MM.1S (cell line): ENCODE measurements at regions not wholly inside any gene's neighbourhood (a gene's known extent, or its start where the extent isn't known, plus 50 kb on each side); places are given as distances from the start of the nearest gene placed in this dataset.

Experiments
- DNase-seq: peaks from one replicate; pipeline ENCODE4 v3.0.0-alpha.2; 2015
- H2AFZ ChIP-seq: fragments of 300-600 bp; sonication (generic); 2 replicates; pipeline ENCODE4 v1.6.0; 2016; ENCODE audit warnings: antibody characterized with exemption, low read length
- H3F3A ChIP-seq: fragments of 300-600 bp; sonication (generic); 2 replicates; pipeline ENCODE4 v1.6.1; 2016; ENCODE audit warnings: mild to moderate bottlenecking, antibody characterized with exemption, low read length, moderate library complexity, mixed read lengths; ENCODE audit not compliant: insufficient read depth
- H3K27ac ChIP-seq: fragments of 300-600 bp; sonication (generic); 2 replicates; pipeline ENCODE4 v1.5.1; 2016; ENCODE audit warnings: mild to moderate bottlenecking, low read length
- H3K27me3 ChIP-seq: fragments of 300-600 bp; sonication (generic); replicated peaks from 2 replicates; pipeline ENCODE4 v1.6.0; 2016; ENCODE audit warnings: low read length; ENCODE audit not compliant: insufficient read depth
- H3K36me3 ChIP-seq: fragments of 300-600 bp; sonication (generic); replicated peaks from 2 replicates; pipeline ENCODE4 v1.6.1; 2016; ENCODE audit warnings: mild to moderate bottlenecking, low read length, mixed read lengths; ENCODE audit not compliant: insufficient read depth
- H3K4me1 ChIP-seq: fragments of 300-600 bp; sonication (generic); 2 replicates; pipeline ENCODE4 v1.6.1; 2016; ENCODE audit warnings: low read length, mixed read lengths
- H3K4me2 ChIP-seq: fragments of 300-600 bp; sonication (generic); 2 replicates; pipeline ENCODE4 v1.6.0; 2016; ENCODE audit warnings: low read depth, low read length
- H3K4me3 ChIP-seq: fragments of 300-600 bp; sonication (generic); 2 replicates; pipeline ENCODE4 v1.5.1; 2016; ENCODE audit warnings: low read length, mixed read lengths
- H3K79me2 ChIP-seq: fragments of 300-600 bp; sonication (generic); 2 replicates; pipeline ENCODE4 v1.6.1; 2016; ENCODE audit warnings: mixed run types, low read length, mixed read lengths
- H3K9ac ChIP-seq: fragments of 300-600 bp; sonication (generic); 2 replicates; pipeline ENCODE4 v1.6.1; 2016; ENCODE audit warnings: low read length, mixed read lengths
- H3K9me2 ChIP-seq: fragments of 300-600 bp; sonication (generic); replicated peaks from 2 replicates; pipeline ENCODE4 v1.6.1; 2016; ENCODE audit warnings: mild to moderate bottlenecking, low read length, mixed read lengths; ENCODE audit not compliant: insufficient read depth
- H3K9me3 ChIP-seq: fragments of 300-600 bp; sonication (generic); replicated peaks from 2 replicates; pipeline ENCODE4 v1.6.1; 2016; ENCODE audit warnings: mild to moderate bottlenecking, low read length, mixed read lengths; ENCODE audit not compliant: insufficient read depth
- H4K20me1 ChIP-seq: fragments of 300-600 bp; sonication (generic); 2 replicates; pipeline ENCODE4 v1.6.1; 2016; ENCODE audit warnings: mild to moderate bottlenecking, low read length, moderate library complexity, mixed read lengths; ENCODE audit not compliant: insufficient read depth
- CTCF ChIP-seq: fragments of 300-600 bp; sonication (generic); IDR thresholded peaks from 2 replicates; pipeline ENCODE4 v1.5.1; 2016; ENCODE audit warnings: antibody characterized with exemption, low read length, mixed read lengths
- EZH2 ChIP-seq: fragments of 300-600 bp; sonication (generic); optimal IDR thresholded peaks from 2 replicates; pipeline ENCODE3; 2017; ENCODE audit warnings: low read depth, mild to moderate bottlenecking, antibody characterized with exemption, low read length, mixed read lengths
- EZH2phosphoT487 ChIP-seq: fragments of 300-600 bp; sonication (generic); IDR thresholded peaks from 2 replicates; pipeline ENCODE4 v1.6.1; 2018; ENCODE audit warnings: antibody characterized with exemption, low read length

GRCh38 chr11:8330404-8330803 lies 66.7 kb upstream of the LMO1 start:
- no peaks in the 10 kb centered on the region for H3K27me3 ChIP-seq
- no peak overlapping the region for H3K4me3 ChIP-seq
- TF ChIP-seq CTCF (no peak), EZH2phosphoT487 (no peak), EZH2 (no peak)
- no peak overlapping the region for H2AFZ ChIP-seq
- H3K9ac ChIP-seq: no peak overlapping the region
- no peaks in the 10 kb centered on the region for H3F3A ChIP-seq
- no peaks in the 10 kb centered on the region for H3K4me1 ChIP-seq
- no peaks in the 10 kb centered on the region for H3K9me2 ChIP-seq
- H3K9me3 ChIP-seq: no peaks in the 10 kb centered on the region
- H3K4me2 ChIP-seq: no peak overlapping the region
- H3K79me2 ChIP-seq: no peaks in the 10 kb centered on the region
- DNase-seq: no peak
- H4K20me1 ChIP-seq: no peaks in the 10 kb centered on the region
- no peaks in the 10 kb centered on the region for H3K36me3 ChIP-seq
- H3K27ac ChIP-seq: no peak overlapping the region

GRCh38 chr11:8329847-8330361 lies 66.2 kb upstream of the LMO1 start:
- Histone ChIP-seq H3K4me3 (no peak overlapping the region), H3K9me3 (no peaks in the 10 kb centered on the region), H3K79me2 (no peaks in the 10 kb centered on the region), H3K4me2 (no peak overlapping the region), H3K36me3 (no peaks in the 10 kb centered on the region), H3K27ac (no peak overlapping the region), H3K9me2 (no peaks in the 10 kb centered on the region), H2AFZ (no peak overlapping the region), H3F3A (no peaks in the 10 kb centered on the region), H4K20me1 (no peaks in the 10 kb centered on the region), H3K9ac (no peak overlapping the region), H3K4me1 (no peaks in the 10 kb centered on the region), H3K27me3 (no peaks in the 10 kb centered on the region)
- TF ChIP-seq CTCF (no peak), EZH2phosphoT487 (no peak), EZH2 (no peak)
- DNase-seq: no peak

- Histone ChIP-seq H3K9me3 (no peaks in the 10 kb centered on the region), H3K9ac (no peak overlapping the region), H3K27ac (no peak overlapping the region), H3K4me2 (peak overlapping the region; percentile 30; the same call in 1 of the 2 replicates), H3K27me3 (no peaks in the 10 kb centered on the region), H3K4me3 (no peak overlapping the region), H3K9me2 (no peaks in the 10 kb centered on the region), H3K36me3 (no peaks in the 10 kb centered on the region), H2AFZ (peak overlapping the region; percentile 43; the same call in 1 of the 2 replicates), H3K79me2 (no peaks in the 10 kb centered on the region), H4K20me1 (no peaks in the 10 kb centered on the region), H3F3A (no peaks in the 10 kb centered on the region), H3K4me1 (no peaks in the 10 kb centered on the region)
- TF ChIP-seq EZH2 (no peak), CTCF (no peak), EZH2phosphoT487 (no peak)
- DNase-seq: no peak
Observed at GRCh38 chr11:8329336-8329735, 65.7 kb upstream of the LMO1 start.
